PC-9 (cell line): ENCODE measurements at regions not wholly inside any gene's neighbourhood (a gene's known extent, or its start where the extent isn't known, plus 50 kb on each side); places are given as distances from the start of the nearest gene placed in this dataset.

Source experiments
- BruUV-seq: library from RNA; stranded (reverse); fragments of 400-500 nt; replicated peaks from 2 replicates; lab custom pipeline; 2021; lab: Mats Ljungman, UMichigan
- CTCF ChIA-PET: fragments of 300-600 bp; sonication (Branson Sonifier 250); formaldehyde crosslinking; loops from one replicate; lab custom pipeline; 2022; ENCODE audit warnings: antibody characterized with exemption; lab: Charles Lee
- POLR2A ChIA-PET: fragments of 300-600 bp; sonication (Branson Sonifier 250); formaldehyde crosslinking; loops from one replicate; lab custom pipeline; 2022; ENCODE audit warnings: antibody characterized with exemption; ENCODE audit not compliant: unreplicated experiment; lab: Charles Lee
- DNase-seq, 2 experiments: peaks; one replicate each; pipeline versions ENCODE4 v3.0.0 to v3.0.0-alpha.2; 2015 to 2022; ENCODE audit warnings: mixed read lengths in 1 of 2
- H2AFZ ChIP-seq: fragments of 200-600 bp; sonication (generic); 2 replicates; pipeline ENCODE4 v1.8.1; 2017; ENCODE audit warnings: antibody characterized with exemption
- H3F3A ChIP-seq: fragments of 200-600 bp; sonication (generic); 2 replicates; pipeline ENCODE4 v1.8.1; 2017; ENCODE audit warnings: antibody characterized with exemption, mild to moderate bottlenecking, low read depth; ENCODE audit not compliant: insufficient read depth
- H3K27ac ChIP-seq: fragments of 200-600 bp; sonication (generic); 2 replicates; pipeline ENCODE4 v1.6.1; 2016; ENCODE audit warnings: mixed run types
- H3K27me3 ChIP-seq: fragments of 200-600 bp; sonication (generic); 2 replicates; pipeline ENCODE4 v1.6.1; 2016; ENCODE audit warnings: low read depth, mixed run types; ENCODE audit not compliant: insufficient read depth
- H3K36me3 ChIP-seq: fragments of 200-600 bp; sonication (generic); 2 replicates; pipeline ENCODE4 v1.6.1; 2016; ENCODE audit warnings: low read depth, mixed run types
- H3K4me1 ChIP-seq: fragments of 200-600 bp; sonication (generic); replicated peaks from 2 replicates; pipeline ENCODE4 v1.6.1; 2016; ENCODE audit warnings: mixed run types; ENCODE audit not compliant: insufficient read depth
- H3K4me2 ChIP-seq: fragments of 200-600 bp; sonication (generic); 2 replicates; pipeline ENCODE4 v1.6.1; 2017; ENCODE audit warnings: mixed run types
- H3K4me3 ChIP-seq: fragments of 200-600 bp; sonication (generic); 2 replicates; pipeline ENCODE4 v1.6.1; 2016; ENCODE audit warnings: mixed run types
- H3K79me2 ChIP-seq: fragments of 200-600 bp; sonication (generic); 2 replicates; pipeline ENCODE4 v1.6.1; 2017; ENCODE audit warnings: low read depth, mixed run types
- H3K9me2 ChIP-seq: fragments of 200-600 bp; sonication (generic); 2 replicates; pipeline ENCODE4 v1.8.1; 2017; ENCODE audit warnings: mild to moderate bottlenecking; ENCODE audit not compliant: insufficient read depth
- H3K9me3 ChIP-seq: fragments of 200-600 bp; sonication (generic); 2 replicates; pipeline ENCODE4 v1.8.1; 2016; ENCODE audit warnings: low read depth; ENCODE audit not compliant: insufficient read depth
- H4K20me1 ChIP-seq: fragments of 200-600 bp; sonication (generic); 2 replicates; pipeline ENCODE4 v1.8.1; 2017; ENCODE audit not compliant: insufficient read depth
- CTCF ChIP-seq: fragments of 200-600 bp; sonication (generic); conservative IDR thresholded peaks from 2 replicates; pipeline ENCODE4 v1.6.1; 2017; ENCODE audit warnings: mixed run types, antibody characterized with exemption, mild to moderate bottlenecking, moderate library complexity
- EZH2 ChIP-seq: fragments of 200-600 bp; sonication (generic); IDR thresholded peaks from 2 replicates; pipeline ENCODE4 v1.8.0; 2017; ENCODE audit warnings: antibody characterized with exemption, low read depth
- intact Hi-C: fragments of 100-400 bp; cut with micrococcal nuclease; formaldehyde crosslinking; loops from one replicate; pipeline ENCODE4 v1.10.0; 2022; ENCODE audit not compliant: unreplicated experiment

- Histone ChIP-seq H3K79me2 (no peaks in the 10 kb centered on the region), H3K27me3 (no peaks in the 10 kb centered on the region), H4K20me1 (no peaks in the 10 kb centered on the region), H3K4me2 (no peak overlapping the region), H3K27ac (no peak overlapping the region), H2AFZ (no peak overlapping the region), H3K4me1 (no peaks in the 10 kb centered on the region), H3K9me3 (no peaks in the 10 kb centered on the region), H3K36me3 (no peaks in the 10 kb centered on the region), H3F3A (no peaks in the 10 kb centered on the region), H3K9me2 (no peaks in the 10 kb centered on the region; the same call in 1 of the 2 replicates), H3K4me3 (no peak overlapping the region)
- POLR2A ChIA-PET = no interaction called here
- intact Hi-C loops = no loop called here
- CTCF ChIA-PET = no interaction called here
- DNase-seq = no peak
- TF ChIP-seq EZH2 (no peak), CTCF (no peak)
- no TSS peak for BruUV-seq
Measured at GRCh38 chr11:39221550-39222138, 2237.8 kb downstream of the LRRC4C start.

DNA sequence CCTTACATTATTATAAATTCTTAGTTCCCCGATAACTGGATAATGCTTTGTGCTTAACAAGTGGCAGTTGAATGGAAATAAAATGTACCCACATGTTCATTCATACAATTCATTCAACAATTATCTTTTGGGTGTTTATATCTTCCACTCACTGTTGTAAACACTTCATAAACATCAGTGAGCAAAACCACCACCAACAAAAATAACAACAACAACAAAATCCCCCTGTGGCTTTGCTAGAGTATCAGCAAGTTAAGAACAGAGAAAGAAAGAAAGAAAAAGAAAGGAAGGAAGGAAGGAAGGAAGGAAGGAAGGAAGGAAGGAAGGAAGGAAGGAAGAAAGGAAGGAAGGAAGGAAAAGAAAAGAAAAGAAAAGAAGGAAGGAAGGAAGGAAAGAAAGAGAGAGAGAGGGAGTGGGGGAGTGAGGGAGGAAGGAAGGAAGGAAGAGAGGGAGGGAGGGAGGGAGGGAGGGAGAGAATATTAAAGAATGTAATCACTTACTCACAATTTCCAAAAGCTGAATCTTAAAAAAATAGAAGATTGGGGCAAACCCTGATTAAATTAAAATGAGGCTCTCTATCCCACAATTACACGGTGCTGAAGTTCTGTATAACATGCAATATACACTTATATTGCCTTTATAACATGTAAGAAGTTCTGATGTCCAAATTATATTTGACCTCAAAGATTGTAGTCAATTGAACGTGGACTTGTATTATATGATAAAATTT, 2238.8 kb downstream of the LRRC4C start:
- Histone ChIP-seq H3K4me1 (no peaks in the 10 kb centered on the region), H3K4me2 (no peak overlapping the region), H3K27me3 (no peaks in the 10 kb centered on the region), H3K36me3 (no peaks in the 10 kb centered on the region), H4K20me1 (no peaks in the 10 kb centered on the region), H3K4me3 (no peak overlapping the region), H3K27ac (no peak overlapping the region), H3K9me3 (no peaks in the 10 kb centered on the region), H3K79me2 (no peaks in the 10 kb centered on the region), H3K9me2 (no peaks in the 10 kb centered on the region; the same call in 1 of the 2 replicates), H3F3A (no peaks in the 10 kb centered on the region), H2AFZ (no peak overlapping the region)
- no peak for TF ChIP-seq EZH2
- TF ChIP-seq CTCF = no peak
- intact Hi-C loops = no loop called here
- ChIA-PET POLR2A (no interaction called here), CTCF (no interaction called here)
- no TSS peak for BruUV-seq
- DNase-seq = no peak

- Histone ChIP-seq H3K4me2 (no peak overlapping the region), H3K27me3 (no peaks in the 10 kb centered on the region), H3K9me3 (no peaks in the 10 kb centered on the region), H4K20me1 (no peaks in the 10 kb centered on the region), H3K4me1 (no peaks in the 10 kb centered on the region), H3K27ac (no peak overlapping the region), H2AFZ (no peak overlapping the region), H3K4me3 (no peak overlapping the region), H3F3A (no peaks in the 10 kb centered on the region), H3K9me2 (no peaks in the 10 kb centered on the region; the same call in 1 of the 2 replicates), H3K36me3 (no peaks in the 10 kb centered on the region), H3K79me2 (no peaks in the 10 kb centered on the region)
- TF ChIP-seq EZH2 (no peak), CTCF (no peak)
- no TSS peak for BruUV-seq
- DNase-seq = no peak
- ChIA-PET POLR2A (no interaction called here), CTCF (no interaction called here)
- intact Hi-C loops = no loop called here
Measured at GRCh38 chr11:39220069-39220468, 2239.4 kb downstream of the LRRC4C start.
